ENCODE measurements at regions not wholly inside any gene's neighbourhood (a gene's known extent, or its start where the extent isn't known, plus 50 kb on each side); places are given as distances from the start of the nearest gene placed in this dataset.

GRCh38 chr5:56639476-56639875 lies 175.9 kb upstream of the MAP3K1 start:
- H3K4me3 ChIP-seq (replicated peaks; ENCODE audit: low read depth, low read length), result no peak overlapping the region
- no peak for TF ChIP-seq CTCF (IDR thresholded peaks at IDR 0.05; ENCODE audit: low read depth, low read length, missing control alignments)

GRCh38 chr5:56638768-56639238 lies 176.5 kb upstream of the MAP3K1 start:
- no peak for DNase-seq (ENCODE audit: extremely low read depth, low read depth)
- no peak for TF ChIP-seq CTCF (IDR thresholded peaks at IDR 0.05; ENCODE audit: low read depth, low read length, missing control alignments)
- no peak overlapping the region for H3K4me3 ChIP-seq (replicated peaks; ENCODE audit: low read depth, low read length)

More at GRCh38 chr5:56639476-56639875, 175.9 kb upstream of the MAP3K1 start:
- no peak for DNase-seq (ENCODE audit: extremely low read depth, low read depth)

GRCh38 chr5:56638061-56638621 lies 177.2 kb upstream of the MAP3K1 start:
- no peak overlapping the region for H3K4me3 ChIP-seq (replicated peaks; ENCODE audit: low read depth, low read length)
- DNase-seq (ENCODE audit: extremely low read depth, low read depth), result no peak
- TF ChIP-seq CTCF (IDR thresholded peaks at IDR 0.05; ENCODE audit: low read depth, low read length, missing control alignments), result no peak

DNA sequence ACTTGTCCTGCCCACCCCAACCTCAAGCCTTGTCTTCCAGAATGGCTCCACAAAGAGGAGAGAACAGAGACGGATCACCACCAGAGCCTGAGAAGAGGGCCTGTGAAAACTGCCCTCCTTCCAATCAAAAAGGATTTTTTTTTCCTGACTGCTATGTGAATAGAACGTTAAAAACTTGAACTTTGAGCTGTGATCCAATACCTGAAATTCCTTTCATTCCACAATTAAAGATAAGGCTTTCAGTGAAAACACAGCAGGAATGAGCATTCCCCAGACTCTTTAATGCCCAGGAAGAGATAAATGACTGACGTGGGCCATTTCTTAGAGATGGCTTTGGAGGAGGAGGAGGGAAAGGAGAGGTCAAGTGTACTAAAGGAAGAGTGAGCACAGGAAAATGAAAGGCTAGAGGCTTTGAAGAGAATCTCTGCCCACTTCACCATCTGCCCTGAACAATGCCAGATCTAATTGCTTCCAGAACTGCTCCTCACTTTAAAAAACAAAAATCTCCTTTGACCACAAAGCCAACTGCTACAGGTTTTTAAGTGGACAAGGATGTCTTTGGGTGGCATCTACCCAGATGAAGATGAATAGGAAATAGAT lies 177.9 kb upstream of the MAP3K1 start:
- DNase-seq (ENCODE audit: extremely low read depth, low read depth), result no peak
- H3K4me3 ChIP-seq (replicated peaks; ENCODE audit: low read depth, low read length), result no peak overlapping the region
- TF ChIP-seq CTCF (IDR thresholded peaks at IDR 0.05; ENCODE audit: low read depth, low read length, missing control alignments), result no peak

DNA sequence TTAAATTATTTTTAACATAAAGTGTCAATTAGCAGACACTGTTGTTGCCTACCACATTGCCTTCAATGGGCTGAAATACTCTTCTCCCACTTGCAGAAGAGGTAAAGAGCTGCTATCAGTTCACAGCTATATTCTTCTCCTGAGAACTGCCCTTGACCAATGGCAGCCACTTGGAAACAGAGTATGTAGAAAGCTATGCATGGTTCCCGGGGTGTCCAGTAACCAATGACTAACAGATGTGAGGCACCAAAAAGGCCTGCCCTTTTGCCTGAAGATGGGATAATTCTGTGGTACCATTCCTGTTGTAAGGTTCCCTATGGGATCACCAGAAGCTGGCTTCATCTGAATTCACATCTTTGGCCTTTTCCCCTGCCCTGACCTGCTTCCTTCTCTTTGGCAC lies 181.4 kb upstream of the MAP3K1 start:
- TF ChIP-seq CTCF (IDR thresholded peaks at IDR 0.05; ENCODE audit: low read depth, low read length, missing control alignments), result no peak
- no peak overlapping the region for H3K4me3 ChIP-seq (replicated peaks; ENCODE audit: low read depth, low read length)
- DNase-seq (ENCODE audit: extremely low read depth, low read depth), result no peak

GRCh38 chr5:56632939-56633338 lies 182.4 kb upstream of the MAP3K1 start:
- no peak for TF ChIP-seq CTCF (IDR thresholded peaks at IDR 0.05; ENCODE audit: low read depth, low read length, missing control alignments)
- DNase-seq (ENCODE audit: extremely low read depth, low read depth), result no peak
- H3K4me3 ChIP-seq (replicated peaks; ENCODE audit: low read depth, low read length), result no peak overlapping the region
